Ovary (tissue), 3 donors: ENCODE measurements at regions not wholly inside any gene's neighbourhood (a gene's known extent, or its start where the extent isn't known, plus 50 kb on each side); places are given as distances from the start of the nearest gene placed in this dataset.

Experiments used
- POLR2A ChIP-seq: fragments of 450-650 bp; IDR thresholded peaks from one replicate; pipeline ENCODE4 v1.6.1; 2017; ENCODE audit warnings: antibody characterized with exemption, mild to moderate bottlenecking, moderate library complexity
- TF ChIP-seq, protein P1 (sequence below), 3 donors: fragments of 450-650 bp in 2 of 3; fragments of 200-600 bp in 1 of 3; IDR thresholded peaks; one replicate each; pipeline versions ENCODE4 v1.5.1 to v1.8.0; 2016 to 2022; ENCODE audit warnings: antibody characterized with exemption in 3 of 3, mild to moderate bottlenecking in 1 of 3
- donor health status: DM: no; HTN: no; CAD: no.

DNA sequence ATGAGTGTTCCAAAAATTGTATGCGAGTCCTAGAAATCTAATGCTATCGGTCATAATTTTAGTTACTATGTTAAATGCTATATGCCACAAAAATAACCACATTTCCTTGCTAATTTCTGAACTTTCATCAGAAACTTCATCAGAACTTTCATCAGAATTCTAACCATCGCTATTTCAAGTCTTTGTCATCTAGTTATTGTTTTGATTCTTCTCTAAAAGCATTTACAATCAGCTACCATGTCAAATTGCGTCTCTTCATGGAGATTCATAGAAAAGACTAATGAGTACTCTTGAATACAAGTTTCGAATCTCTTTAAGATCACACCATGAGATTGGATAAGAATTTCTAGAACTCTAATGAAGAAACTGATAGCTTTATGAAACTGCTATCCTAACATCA lies 52.7 kb upstream of the TM9SF2 start:
- no peak for TF ChIP-seq POLR2A
- TF ChIP-seq, protein P1, sequence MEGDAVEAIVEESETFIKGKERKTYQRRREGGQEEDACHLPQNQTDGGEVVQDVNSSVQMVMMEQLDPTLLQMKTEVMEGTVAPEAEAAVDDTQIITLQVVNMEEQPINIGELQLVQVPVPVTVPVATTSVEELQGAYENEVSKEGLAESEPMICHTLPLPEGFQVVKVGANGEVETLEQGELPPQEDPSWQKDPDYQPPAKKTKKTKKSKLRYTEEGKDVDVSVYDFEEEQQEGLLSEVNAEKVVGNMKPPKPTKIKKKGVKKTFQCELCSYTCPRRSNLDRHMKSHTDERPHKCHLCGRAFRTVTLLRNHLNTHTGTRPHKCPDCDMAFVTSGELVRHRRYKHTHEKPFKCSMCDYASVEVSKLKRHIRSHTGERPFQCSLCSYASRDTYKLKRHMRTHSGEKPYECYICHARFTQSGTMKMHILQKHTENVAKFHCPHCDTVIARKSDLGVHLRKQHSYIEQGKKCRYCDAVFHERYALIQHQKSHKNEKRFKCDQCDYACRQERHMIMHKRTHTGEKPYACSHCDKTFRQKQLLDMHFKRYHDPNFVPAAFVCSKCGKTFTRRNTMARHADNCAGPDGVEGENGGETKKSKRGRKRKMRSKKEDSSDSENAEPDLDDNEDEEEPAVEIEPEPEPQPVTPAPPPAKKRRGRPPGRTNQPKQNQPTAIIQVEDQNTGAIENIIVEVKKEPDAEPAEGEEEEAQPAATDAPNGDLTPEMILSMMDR (IDR thresholded peaks at IDR 0.05) = no peak
